Activated CD4-positive, alpha-beta T cell treated with anti-CD3 and anti-CD28 coated beads, Interleukin-2, amount 50 U/mL, for 4 hours (primary cell): ENCODE measurements at regions not wholly inside any gene's neighbourhood (a gene's known extent, or its start where the extent isn't known, plus 50 kb on each side); places are given as distances from the start of the nearest gene placed in this dataset.
"Not testable (repeated sequence)": the region's sequence is repeated elsewhere in the genome, so short reads cannot be mapped to it uniquely, and the experiment has no call there.

Source experiments
- DNase-seq, 2 experiments: peaks; one replicate each; pipeline ENCODE4 v3.0.0-alpha.2; 2020

DNA sequence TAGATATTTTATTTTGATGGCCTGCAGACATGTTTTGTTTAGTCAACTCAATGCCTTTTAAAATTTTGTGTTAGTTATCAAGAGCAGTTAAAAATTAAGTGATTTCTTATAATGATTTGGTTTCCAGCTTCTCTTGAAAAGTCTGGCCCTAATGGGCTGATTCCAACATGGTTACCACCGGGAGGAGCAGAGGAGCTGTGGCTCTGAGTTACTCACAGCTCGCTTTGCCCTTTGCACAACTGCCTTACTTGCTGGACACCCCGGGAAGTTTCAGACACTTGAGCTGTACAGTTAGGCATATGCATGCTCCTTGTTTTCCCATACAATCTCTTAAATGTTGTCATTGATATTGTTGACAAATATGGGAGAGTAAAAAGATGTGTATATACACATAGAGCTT lies 173.1 kb upstream of the MMS22L start:
- DNase-seq = no peak

DNA sequence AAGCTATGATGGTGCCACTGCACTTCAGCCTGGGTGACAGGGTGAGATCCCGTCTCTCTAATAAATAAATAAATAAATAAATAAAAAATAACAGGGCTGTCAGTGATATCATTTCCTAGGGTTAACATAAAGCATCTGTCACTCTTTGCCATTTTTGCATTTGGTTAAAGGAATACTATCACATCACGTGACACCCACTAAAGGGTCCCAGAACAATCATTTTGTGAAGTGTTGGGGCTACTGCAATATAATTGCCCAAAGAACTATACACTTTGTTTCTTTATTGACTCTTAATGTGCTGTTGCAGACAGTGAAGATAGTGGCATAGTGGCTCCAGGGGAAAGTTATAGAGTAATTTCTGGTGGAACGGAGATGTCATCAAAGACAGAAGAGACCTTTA lies 176.5 kb upstream of the MMS22L start:
- DNase-seq = no peak

DNA sequence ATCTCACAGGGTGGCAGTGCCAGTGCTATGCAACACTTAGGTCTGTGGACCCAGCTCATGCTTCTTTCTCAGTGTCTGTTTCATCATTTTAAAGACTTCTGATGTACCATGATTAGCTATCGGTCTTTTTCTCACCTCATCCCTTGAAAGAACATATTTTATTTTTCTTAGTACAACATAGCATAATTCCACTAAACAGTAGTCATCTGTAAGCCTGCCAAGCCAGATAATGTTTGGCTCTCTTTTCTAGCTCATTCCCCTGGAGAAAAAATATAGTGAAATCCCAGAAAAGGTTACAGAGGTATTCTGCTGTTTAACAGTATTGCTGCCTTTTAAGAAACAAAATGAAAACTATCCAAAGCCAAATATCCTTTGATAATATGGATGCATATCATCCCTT lies 177.0 kb upstream of the MMS22L start:
- DNase-seq = no peak

DNA sequence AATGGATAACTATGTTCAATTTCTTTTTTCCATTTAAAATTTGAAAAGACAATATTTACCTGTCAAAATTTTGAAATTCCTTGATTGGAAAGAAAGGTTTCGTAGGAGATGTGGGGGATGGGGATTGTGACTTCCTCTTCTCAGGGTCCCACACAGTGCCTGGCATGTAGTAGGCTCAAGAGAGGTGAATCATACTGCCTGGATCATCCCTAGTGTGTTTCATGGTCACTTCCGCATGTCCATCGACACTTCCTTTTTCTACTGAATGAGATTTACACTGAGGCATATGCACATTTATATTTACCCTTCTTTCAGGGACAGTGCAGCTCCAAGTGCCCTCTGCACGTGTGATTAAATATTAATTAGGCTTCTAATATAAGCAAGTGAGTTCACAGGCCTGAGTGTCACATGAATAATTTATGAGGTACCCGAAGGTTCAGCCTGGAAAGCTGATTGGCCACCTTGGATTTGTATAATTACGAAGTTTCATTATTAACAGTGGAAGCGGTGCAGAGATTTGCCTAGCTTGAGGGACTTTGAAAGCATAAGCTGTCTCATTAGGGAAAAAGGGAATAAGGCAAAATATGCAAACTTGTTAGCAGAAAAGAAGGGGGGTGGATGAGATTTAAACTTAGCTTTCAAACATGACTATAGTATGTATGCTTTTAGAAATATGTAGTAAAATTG lies 177.5 kb upstream of the MMS22L start:
- no peak for DNase-seq

DNA sequence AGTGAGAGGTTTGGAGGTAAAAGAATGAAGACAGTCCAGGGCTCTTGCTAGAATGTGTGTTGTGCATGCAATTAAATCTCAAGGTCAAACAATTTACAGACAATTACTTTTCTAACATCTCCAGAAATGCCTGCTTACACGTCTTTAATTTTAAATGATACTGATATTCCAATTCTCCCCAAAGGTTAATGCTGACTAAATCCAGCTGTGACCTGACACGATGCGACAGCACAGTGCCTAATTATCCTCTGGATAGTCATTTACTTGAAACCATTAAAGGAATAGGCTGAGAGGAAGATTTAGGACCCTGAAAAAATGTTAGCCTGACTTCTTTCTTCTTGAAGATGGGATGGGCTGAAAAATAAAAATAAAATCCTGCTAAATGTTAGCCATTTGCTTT lies 178.2 kb upstream of the MMS22L start:
- DNase-seq = no peak

DNA sequence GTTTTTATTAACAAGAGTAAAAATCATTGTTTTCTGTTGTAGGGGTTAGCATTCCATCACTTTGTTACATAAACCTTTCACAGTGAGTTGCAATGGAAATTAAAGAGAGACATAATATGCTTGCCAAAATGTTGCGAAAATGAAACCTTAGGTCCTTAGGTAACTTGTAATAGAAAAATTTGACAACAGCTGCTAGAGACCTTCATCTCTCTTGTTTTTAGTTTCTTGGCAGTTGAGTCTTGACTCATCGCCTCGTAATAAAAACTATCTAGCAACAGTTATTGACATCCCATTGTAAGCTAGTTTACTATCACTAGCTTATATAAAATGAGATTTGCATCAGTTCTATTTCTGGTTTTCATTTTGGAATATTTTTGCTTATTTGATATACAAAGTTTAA lies 179.0 kb upstream of the MMS22L start:
- no peak for DNase-seq

DNA sequence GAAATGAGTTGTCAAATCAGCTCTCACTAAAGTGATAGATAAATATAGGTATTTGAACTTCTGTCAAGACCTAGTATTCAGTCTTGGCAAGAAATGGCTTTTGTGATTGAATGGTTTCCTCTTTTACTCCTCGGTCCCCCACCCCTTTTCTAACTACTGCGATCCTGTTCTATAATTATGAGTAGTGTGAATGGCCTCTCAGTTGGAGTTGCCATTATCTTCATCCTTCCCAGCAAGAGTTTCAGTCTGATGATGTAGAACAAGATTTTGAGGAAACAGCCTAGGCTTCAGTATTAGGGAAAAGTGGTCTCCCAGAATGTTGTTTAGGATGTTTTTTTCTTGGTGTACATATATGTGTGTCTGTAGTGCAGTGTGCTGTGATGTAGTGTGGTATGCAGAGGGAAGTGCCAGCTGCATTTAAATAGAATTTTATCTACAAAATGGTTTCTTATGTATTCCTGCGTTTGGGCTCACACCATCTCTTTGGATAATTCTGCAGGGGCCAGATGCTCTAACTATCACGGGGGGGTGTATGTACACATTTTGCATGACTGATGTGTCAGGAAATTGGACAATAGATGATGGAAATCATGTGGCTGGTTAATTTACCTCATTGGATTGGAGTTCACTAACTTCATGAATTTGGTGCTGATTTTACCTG lies 180.1 kb upstream of the MMS22L start:
- no peak for DNase-seq

DNA sequence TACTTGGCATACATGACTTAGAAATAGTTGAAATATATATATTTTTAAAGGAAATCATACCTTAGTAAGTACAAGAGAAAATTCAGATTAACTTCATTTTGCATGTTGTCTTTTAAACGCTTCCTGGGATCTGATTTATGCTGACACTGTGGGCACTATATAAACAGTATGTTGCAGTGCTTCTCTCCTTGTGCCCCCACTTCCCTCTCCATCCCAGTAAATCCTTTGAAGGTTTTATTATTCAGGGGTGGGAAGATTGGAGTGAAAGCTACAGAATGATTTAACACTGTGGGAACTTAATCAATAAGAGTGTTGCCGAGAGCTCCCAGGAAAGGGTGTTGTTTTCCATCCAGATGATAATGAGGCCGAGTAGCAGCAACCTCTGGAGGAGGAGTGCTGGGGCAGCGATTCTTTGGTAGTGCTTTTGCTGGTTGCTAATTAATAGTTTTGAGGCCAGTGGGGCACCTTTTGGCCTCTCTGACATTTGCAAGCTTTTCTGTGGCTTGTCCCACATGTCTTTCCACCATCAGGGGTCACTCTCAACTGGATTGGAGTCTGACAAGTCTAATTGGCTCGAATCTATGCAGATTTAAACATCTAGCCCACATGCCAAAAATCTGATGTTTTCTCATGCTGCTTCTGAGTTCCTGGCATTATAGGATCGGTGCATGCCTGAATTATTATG lies 183.0 kb upstream of the MMS22L start:
- no peak for DNase-seq

DNA sequence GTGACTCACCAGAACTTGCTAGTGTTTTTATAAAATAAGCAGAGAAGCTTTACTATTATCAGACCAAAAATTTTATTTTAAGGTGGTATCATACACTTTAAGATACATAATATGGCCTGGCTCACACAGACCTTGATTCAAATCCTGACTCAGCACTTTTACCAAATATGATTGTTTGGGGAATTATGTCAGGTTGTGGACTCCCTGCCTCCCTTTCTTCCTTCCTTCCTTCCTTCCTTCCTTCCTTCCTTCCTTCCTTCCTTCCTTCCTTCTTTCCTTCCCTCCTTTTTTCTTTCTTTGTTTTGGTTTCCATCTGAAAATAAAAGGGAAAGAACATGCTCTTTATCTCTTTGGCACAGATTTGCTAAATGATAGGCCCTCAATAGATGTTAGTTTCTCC lies 186.0 kb upstream of the MMS22L start:
- DNase-seq = no peak

DNA sequence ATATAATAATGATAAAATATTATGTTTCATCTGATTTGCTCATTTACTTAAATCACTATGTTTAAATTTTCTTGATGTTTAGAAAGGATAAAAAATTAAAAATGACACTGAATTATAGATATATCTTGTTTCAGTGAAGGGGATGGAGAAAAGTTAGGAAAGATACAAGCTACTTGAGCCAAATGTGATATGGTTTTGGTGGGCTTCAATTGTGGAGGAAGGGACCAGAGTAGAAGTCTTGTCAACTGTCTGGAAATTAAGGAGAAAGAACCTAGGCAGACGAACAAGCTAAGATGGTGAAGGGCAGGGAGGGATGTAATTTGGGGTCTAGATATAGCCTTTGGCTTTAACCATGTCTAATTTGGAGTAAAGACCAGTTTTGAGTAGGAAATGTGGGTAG lies 186.4 kb upstream of the MMS22L start:
- no peak for DNase-seq

DNA sequence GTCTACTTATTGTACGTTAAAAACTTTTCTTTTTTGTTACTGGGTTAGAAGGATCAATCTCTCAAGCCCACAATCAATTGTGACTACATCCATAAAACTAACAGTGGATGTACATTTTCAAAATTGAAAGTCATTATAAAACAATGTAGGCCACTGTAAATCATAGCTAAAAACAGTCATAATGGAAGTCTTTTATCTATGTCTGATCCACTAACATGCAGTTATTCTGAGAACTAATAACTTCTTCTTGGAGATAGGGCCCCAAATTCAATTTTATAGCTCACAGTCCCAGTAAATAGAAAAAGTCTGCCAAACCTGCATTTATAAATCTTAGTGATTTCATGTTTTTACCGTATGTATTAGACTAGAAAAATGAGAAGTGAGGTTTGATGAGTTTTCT lies 187.3 kb upstream of the MMS22L start:
- no peak for DNase-seq

DNA sequence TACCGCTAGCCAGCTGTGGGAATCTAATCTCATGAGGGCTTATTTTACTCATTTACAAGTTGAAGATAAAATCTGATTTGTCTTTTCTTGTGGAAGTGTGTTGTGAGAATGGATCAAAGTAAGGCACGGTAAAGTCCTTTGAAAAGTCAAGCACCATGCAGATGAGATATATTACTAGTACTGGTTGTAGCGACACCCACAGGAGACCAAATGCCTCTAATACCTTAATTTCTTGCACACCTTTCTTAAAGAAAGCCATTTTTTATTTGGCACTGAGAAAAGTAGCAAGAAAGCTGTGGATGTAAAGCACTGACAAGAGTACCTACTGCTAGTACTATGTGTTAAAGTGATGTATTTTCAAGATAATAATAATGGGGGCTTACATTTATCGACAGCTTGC lies 191.0 kb upstream of the MMS22L start:
- no peak for DNase-seq

DNA sequence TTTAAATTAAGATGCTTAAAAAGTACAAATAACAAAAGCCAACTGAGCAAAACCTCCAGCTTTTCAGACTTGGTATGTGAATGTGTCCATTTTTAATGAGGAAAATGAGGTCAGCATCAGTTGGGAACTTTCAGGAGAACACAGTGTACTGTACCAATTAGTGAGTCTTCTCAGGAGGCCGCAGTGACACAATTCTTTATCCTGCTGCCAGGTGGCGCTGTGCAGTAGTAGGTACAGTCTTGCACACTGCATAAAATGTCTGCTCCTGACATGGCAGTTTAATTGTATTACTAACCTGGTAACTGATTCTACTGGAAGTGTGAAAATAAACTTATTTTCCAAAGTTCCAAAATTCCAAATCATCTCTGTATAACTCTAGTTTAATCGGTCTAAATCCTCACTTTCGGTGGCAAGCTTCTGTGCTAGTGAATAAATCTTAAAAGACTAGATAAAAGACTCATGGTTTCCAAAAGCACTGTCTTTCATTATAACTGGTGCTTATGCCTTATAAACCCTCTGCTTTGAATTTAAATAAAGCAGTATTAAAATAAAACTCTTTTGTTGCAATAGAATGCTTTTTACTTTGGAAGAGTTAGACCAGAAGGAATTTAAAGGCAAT lies 214.8 kb upstream of the MMS22L start:
- DNase-seq = peak; percentile 46 to 47

DNA sequence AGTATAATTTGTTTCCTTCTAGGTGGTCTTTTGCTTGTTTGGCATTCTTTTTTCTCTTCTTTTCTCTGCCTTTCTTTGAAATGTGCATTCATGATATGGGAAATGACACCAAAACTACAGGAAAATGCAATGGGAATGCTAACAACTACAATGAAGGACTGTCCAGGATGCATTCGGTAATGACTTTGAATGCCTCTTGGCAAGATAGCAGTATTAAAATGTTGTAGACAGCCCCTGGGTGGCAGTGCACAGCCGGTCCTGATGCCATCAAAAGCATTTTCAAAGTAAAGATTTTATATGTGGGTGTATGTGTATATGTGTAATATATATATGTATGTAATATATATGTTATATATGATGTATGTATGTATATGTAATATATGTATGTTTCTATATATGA lies 218.8 kb upstream of the MMS22L start:
- DNase-seq = no peak

DNA sequence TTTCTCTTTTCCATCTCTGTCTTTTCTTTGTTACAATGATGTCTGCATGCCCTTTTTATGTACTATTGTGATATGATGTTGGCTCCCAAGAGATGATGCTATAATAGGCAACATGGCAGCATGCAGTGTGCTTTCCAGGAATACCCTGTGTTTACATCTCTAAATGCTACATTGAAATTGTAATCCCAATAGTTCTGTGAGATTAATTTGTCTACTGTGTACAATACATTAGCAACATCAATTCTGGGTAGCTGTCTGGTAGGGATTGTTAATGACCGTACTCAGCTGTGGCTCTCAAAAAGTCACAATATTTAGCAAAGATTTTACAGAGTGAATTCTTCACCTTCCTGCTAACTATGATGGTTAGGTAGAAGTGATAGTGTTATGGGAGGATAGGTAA lies 225.6 kb upstream of the MMS22L start:
- DNase-seq = no peak

DNA sequence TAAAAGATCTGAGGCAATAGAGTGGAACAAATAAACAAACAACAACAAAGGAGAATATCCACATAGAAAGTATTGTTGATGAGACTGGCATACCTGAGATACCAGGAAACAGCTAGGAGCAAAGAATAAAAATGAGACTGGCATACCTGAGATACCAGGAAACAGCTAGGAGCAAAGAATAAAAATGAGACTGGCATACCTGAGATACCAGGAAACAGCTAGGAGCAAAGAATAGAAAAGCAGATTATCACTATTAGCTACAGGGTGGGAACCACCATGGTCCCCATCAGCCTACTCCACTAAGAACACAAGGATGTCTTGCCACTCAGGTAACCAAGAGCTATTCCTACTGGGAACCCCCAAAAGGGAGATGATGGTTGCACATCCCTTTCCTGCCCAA lies 230.2 kb upstream of the MMS22L start:
- DNase-seq = not testable (repeated sequence)

DNA sequence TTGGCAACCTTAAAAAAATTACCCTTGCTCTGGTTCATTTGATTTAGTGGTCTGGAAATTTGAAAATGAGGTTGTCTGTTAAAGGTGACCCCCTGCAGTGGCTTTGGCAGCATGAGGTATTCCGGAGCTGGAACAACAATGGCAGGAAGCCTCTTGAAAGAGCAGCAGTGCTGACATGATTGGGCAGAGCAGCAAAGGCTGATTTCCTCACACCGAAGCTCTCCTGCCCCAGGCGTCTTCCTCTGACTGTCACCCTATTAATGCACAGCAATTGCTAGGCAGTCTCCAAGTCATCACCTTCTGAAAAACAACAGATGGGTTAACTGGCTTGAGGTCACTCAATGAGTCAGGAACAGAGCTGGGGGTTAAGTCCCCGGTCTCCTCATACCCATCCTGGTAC lies 241.8 kb upstream of the MMS22L start:
- no peak for DNase-seq

DNA sequence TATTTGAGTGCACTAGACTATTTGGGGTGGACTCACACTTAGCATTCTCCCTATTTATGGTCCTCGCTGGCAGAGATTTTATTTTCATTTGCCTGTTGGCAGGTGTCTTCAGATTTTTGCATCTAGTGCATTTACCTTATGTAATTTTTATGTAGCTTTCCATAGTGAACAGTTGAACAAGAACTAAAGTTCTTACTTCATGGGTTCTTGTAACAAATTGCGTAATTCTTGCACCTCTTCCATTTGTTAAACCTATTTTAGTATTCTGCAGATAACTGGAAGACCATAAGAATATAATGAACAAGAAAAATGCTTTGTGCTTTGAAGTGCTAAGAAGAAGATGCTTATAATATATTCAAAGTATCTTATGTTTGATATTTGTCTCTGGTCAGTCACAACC lies 252.8 kb upstream of the MMS22L start:
- DNase-seq = no peak

DNA sequence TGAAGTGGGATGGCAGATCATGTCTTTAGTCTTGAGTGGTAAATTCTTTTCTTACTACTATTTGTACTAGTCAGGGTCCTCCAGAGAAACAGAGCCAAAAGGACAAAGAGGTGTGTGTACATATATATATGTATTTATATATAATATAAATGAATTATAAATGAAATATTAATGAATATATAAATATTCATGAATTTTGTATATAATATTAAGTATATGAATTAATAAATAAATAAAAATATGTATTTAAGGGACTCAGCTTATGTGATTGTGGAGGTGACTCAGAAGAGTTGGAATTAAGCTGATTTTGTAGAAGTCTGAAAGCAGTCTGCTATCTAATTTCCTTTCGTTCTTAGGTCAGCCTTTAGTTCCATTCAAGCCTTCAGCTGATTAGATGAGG lies 265.3 kb upstream of the MMS22L start:
- DNase-seq = no peak

DNA sequence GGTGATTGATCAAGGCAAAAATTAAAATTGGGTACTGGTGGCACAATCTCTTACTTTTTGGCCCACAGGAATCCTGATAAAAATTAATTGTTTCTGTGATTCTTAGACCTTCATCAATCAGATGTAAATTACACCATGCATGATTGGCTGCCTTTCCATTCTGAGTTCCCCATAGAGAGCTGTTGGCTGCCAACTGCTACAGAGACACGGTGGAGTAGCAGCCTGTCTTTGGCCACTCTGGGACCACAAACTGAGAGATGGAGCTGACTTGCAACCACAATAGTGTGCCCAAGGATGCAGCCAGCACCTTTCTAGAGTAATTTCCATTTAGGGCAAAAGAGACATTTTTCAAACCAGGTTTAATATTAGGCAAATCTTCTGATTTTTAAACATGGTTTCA lies 274.3 kb upstream of the MMS22L start:
- no peak for DNase-seq

DNA sequence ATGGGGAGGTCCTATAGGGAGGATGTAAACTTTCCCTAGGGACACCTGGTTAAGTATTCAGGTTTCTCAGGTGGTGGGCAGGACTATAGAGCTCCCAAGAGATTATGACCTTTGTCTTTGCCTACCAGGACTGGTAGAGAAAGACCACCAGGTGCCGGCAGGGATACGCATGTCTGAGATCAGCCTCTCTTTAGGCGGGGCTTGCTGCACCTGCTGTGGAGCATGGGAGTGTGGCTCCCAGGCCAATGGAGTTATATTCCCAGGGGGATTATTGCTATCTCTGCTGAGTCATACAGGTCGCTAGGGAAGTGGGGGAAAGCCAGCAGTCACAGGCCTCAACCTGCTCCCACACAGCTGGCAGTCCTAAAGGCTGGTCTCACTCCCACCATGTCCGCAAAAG lies 280.5 kb upstream of the MMS22L start:
- DNase-seq = no peak

DNA sequence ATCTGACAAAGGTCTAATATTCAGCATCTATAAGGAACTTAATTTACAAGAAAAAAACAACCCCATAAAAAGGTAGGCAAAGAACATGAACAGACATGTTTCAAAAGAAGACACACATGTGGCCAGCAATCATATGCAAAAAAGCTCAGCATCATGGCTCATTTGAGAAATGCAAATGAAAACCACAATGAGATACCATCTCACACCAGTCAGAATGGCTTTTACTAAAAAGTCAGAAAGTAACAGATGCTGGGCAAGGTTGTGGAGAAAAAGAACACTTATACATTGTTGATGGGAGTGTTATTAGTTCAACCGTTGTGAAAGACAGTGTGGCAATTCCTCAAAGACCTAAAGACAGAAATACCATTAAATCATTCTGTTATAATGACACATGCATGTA lies 289.9 kb upstream of the MMS22L start:
- DNase-seq = no peak

DNA sequence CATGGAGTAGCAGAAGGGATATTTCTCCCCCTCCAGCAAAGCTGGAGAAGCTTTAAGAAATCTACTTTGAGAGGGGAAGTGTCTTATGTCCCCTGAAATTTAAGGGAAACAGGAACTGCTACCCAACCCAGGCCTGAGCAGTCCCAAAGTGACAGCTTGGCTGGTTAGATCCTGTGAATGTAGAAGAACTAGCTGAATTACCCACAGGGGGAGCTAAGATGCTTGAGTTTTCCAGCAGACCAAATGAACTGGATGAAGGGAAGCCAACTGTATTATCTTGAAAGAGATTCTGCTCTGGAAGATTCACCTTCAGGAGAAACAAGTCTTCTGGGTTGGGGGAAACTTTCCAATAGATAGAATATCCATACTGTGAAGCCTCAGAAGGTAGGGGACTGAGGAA lies 303.3 kb upstream of the MMS22L start:
- DNase-seq = no peak

DNA sequence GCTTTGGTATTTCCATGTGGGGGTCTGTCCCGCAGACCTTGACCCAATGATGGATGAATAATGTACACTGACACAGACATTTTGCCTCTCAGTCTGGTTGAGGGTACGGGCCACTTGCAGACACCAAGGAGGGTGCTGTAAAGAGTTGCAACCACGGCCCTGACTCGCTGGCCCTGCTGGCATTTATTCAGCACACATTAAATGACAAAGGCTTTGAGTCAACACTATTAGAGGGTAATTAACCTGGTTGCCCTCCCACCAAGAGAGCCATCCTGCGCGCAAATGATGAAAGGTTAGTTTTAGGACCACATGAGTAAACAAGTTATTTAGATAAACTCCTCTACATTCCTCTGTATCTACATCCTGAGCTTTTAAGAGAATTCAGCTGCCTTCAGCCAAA lies 308.9 kb upstream of the MMS22L start:
- DNase-seq = no peak
